Tongue (tissue), 1 donor: ENCODE measurements at regions not wholly inside any gene's neighbourhood (a gene's known extent, or its start where the extent isn't known, plus 50 kb on each side); places are given as distances from the start of the nearest gene placed in this dataset.
A peak's percentile ranks its signal among the peaks of the same experiment; 100 is the strongest.

ENCODE experiments used
- DNase-seq: peaks from one replicate; pipeline ENCODE4 v3.0.0-alpha.2; 2015

GRCh38 chr20:24796236-24796635, 152.8 kb upstream of the CST7 start:
- no peak for DNase-seq

GRCh38 chr20:24797113-24797512, 152.0 kb upstream of the CST7 start:
- DNase-seq, result no peak

GRCh38 chr20:24797745-24798655, 151.1 kb upstream of the CST7 start:
- no peak for DNase-seq

- no peak for DNase-seq
Measured at GRCh38 chr20:24798930-24799705, 150.0 kb upstream of the CST7 start.

GRCh38 chr20:24799971-24800580, 149.0 kb upstream of the CST7 start:
- DNase-seq, result no peak

- DNase-seq, result no peak
Measured at GRCh38 chr20:24802286-24802820, 146.7 kb upstream of the CST7 start.

- no peak for DNase-seq
Measured at GRCh38 chr20:24804481-24805206, 144.4 kb upstream of the CST7 start.

- DNase-seq, result no peak
Measured at GRCh38 chr20:24805456-24806238, 143.4 kb upstream of the CST7 start.

GRCh38 chr20:24806705-24807676, 142.1 kb upstream of the CST7 start:
- DNase-seq, result peak; percentile 34

- DNase-seq, result no peak
Measured at GRCh38 chr20:24808616-24809015, 140.5 kb upstream of the CST7 start.

GRCh38 chr20:24809606-24810005, 139.5 kb upstream of the CST7 start:
- DNase-seq, result no peak

- DNase-seq, result no peak
Measured at GRCh38 chr20:24810676-24811407, 138.2 kb upstream of the CST7 start.

GRCh38 chr20:24812373-24812772, 136.7 kb upstream of the CST7 start:
- no peak for DNase-seq

GRCh38 chr20:24813080-24813479, 136.0 kb upstream of the CST7 start:
- no peak for DNase-seq

- DNase-seq, result no peak
Measured at GRCh38 chr20:24813496-24813895, 135.6 kb upstream of the CST7 start.

GRCh38 chr20:24813936-24814335, 135.1 kb upstream of the CST7 start:
- DNase-seq, result no peak

- DNase-seq, result no peak
Measured at GRCh38 chr20:24814556-24815195, 134.4 kb upstream of the CST7 start.

GRCh38 chr20:24815196-24815815, 133.8 kb upstream of the CST7 start:
- DNase-seq, result no peak
